Lower leg skin (tissue), 4 donors: ENCODE measurements at regions not wholly inside any gene's neighbourhood (a gene's known extent, or its start where the extent isn't known, plus 50 kb on each side); places are given as distances from the start of the nearest gene placed in this dataset.
"Not testable (repeated sequence)": the region's sequence is repeated elsewhere in the genome, so short reads cannot be mapped to it uniquely, and the experiment has no call there.

ENCODE experiments used
- DNase-seq, 2 donors: peaks; one replicate each; pipeline ENCODE4 v3.0.0-alpha.2; 2019; ENCODE audit warnings: low spot score in 2 of 2
- H3K4me3 ChIP-seq: fragments of 200-600 bp; sonication (generic); 2 replicates; pipeline ENCODE4 v1.5.1; 2017; ENCODE audit warnings: mild to moderate bottlenecking, low read depth; ENCODE audit not compliant: poor library complexity, severe bottlenecking
- POLR2A ChIP-seq, 2 donors: fragments of 450-650 bp; IDR thresholded peaks; one replicate each; pipeline ENCODE4 v1.6.1; 2016 to 2017; ENCODE audit warnings: antibody characterized with exemption in 2 of 2, mild to moderate bottlenecking in 1 of 2, moderate library complexity in 1 of 2
- WGBS, 2 donors: methylation state at CpG; one replicate each; pipeline ENCODE4 v1.1.5; 2018; 5-methylcytosine and 5-hydroxymethylcytosine counted together
- intact Hi-C: fragments of 100-400 bp; cut with DNase I; formaldehyde crosslinking; loops from one replicate; pipeline ENCODE4 v1.15.0; 2023; ENCODE audit warnings: low total_unique reads
- TF ChIP-seq, protein P1 (sequence below), 3 donors: fragments of 450-650 bp; IDR thresholded peaks; one replicate each; pipeline ENCODE4 v1.5.1; 2016; ENCODE audit warnings: antibody characterized with exemption in 3 of 3, mild to moderate bottlenecking in 3 of 3, moderate library complexity in 2 of 3

DNA sequence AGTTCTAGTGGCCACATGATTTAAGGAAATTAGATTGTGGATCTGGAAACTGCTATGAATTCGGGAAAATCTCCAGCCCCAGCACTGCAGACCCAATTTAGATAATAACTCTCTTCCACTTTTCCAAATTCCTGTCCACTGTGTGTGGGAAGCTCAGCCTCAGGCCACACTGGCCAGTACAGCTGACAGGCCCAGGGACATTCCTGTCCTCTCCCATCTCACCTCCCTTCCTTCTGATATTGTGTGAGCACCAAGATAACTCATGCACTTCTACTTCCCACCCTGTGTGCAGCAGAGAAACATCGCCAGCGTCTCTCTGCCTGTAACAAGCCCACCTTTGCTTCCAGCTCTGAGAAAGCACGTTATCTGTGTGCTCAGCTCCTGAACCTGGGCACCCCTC, 145.1 kb upstream of the RREB1 start:
- TF ChIP-seq POLR2A (IDR thresholded peaks at IDR 0.05): no peak
- TF ChIP-seq, protein P1, sequence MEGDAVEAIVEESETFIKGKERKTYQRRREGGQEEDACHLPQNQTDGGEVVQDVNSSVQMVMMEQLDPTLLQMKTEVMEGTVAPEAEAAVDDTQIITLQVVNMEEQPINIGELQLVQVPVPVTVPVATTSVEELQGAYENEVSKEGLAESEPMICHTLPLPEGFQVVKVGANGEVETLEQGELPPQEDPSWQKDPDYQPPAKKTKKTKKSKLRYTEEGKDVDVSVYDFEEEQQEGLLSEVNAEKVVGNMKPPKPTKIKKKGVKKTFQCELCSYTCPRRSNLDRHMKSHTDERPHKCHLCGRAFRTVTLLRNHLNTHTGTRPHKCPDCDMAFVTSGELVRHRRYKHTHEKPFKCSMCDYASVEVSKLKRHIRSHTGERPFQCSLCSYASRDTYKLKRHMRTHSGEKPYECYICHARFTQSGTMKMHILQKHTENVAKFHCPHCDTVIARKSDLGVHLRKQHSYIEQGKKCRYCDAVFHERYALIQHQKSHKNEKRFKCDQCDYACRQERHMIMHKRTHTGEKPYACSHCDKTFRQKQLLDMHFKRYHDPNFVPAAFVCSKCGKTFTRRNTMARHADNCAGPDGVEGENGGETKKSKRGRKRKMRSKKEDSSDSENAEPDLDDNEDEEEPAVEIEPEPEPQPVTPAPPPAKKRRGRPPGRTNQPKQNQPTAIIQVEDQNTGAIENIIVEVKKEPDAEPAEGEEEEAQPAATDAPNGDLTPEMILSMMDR (IDR thresholded peaks at IDR 0.05): no peak

DNA sequence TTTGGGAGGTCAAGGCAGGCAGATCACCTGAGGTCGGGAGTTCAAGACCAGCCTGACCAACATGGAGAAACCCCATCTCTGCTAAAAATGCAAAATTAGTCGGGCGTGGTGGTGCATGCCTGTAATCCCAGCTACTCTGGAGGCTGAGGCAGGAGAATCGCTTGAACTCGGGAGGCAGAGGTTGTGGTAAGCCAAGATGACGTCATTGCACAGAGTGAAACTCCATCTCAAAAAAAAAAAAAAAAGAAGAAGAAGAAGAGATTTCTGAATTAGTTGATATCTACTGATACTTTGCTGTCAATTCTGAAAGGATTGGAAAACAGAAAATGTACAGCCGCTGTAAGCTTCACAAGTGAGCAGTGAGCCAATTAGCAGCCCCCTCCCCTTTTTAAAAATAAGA, 144.4 kb upstream of the RREB1 start:
- intact Hi-C loops, DNase-seq, H3K4me3 ChIP-seq: not testable (repeated sequence)
- WGBS, 2 donors: 79 to 80% methylated on average over 7 of the region's 7 CpGs

More for the DNA sequence above, 145.1 kb upstream of the RREB1 start:
- DNase-seq: no peak
- no peak overlapping the region for H3K4me3 ChIP-seq
- 83 to 92% methylated on average over 4 of the region's 4 CpGs for WGBS, 2 donors
- intact Hi-C loops: no loop called here

DNA sequence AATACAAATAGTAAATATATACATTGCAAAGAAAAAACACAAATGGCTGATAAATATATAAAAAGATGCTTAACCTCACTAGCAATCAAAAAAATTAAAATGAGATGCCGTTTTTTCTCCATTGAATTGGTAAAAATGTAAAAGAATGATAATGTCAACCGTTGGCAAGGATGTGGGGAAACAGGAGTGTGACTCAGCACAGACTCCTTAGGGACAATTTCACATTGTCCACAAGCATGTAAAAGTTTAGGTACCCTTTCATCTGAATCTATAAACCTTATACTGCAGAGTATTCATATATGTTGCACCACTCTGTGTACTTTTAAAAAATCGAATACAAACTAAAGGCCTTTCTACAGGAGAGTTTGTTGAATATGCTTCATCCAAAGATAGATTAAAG, 143.1 kb upstream of the RREB1 start:
- DNase-seq: no peak
- intact Hi-C loops: no loop called here
- no peak for TF ChIP-seq POLR2A (IDR thresholded peaks at IDR 0.05)
- TF ChIP-seq, protein P1 (IDR thresholded peaks at IDR 0.05): no peak
- H3K4me3 ChIP-seq: no peak overlapping the region
- 68 to 81% methylated on average over 3 of the region's 3 CpGs for WGBS, 2 donors

DNA sequence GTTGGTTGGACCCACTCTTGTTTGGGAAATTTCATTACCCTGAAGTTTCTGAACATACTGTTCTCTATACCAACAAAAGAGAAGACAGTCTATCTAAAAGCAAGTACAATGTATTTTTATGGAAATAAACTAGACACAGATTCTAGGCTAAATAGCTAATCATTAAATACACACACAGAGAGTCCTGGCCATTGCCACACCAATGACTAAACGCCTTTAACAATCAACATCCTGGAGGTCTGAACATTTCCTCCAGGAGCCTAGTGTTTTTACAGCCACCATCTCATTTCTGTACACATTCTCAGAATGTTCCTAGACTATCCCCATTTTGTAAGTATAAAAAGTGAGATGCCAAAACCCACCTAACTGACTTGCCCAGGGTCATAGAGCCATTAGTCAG, 141.6 kb upstream of the RREB1 start:
- DNase-seq: no peak
- intact Hi-C loops: no loop called here
- TF ChIP-seq, protein P1 (IDR thresholded peaks at IDR 0.05): no peak
- no peak for TF ChIP-seq POLR2A (IDR thresholded peaks at IDR 0.05)
- no peak overlapping the region for H3K4me3 ChIP-seq
- WGBS, 2 donors: 78 to 86% methylated on average over 1 of the region's 1 CpG

DNA sequence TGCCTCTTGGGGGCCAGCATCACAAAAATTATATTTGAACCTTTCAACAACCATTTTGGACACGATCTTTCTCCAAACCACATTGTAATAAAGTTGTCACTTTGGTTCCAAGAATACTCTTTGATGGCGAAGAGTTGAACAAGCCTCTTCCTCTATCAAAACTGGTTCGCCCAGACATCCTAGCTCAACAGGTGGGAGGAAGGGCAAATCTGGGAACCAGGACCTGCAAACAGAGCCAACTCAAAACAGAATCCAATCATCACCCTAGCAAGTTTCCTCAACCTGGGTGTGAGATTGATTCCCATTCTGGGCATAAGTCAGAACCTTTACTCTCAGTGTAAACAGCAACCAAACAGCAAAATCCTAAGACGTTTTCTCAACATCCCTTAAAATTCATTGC, 141.2 kb upstream of the RREB1 start:
- H3K4me3 ChIP-seq: no peak overlapping the region
- intact Hi-C loops: no loop called here
- TF ChIP-seq, protein P1 (IDR thresholded peaks at IDR 0.05): no peak
- TF ChIP-seq POLR2A (IDR thresholded peaks at IDR 0.05): no peak
- no peak for DNase-seq
- WGBS, 2 donors: 55 to 69% methylated on average over 4 of the region's 4 CpGs

DNA sequence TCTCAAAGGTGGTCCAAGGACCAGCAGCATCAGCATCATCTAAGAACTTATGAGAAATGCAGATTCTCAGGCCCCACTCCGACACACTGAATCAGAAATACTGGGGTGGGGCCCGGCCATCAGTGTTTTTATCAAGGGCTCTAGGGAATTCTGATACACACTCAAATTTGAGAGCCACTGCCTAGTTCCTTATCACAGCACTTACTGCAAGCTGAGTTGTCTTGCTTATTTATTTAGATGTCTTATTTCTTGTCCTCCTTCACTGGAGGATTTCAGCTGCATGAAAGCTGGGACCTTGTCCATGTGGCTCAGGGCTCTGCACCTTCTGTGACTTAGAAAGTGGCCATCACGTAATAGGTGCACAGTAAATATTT, 139.4 kb upstream of the RREB1 start:
- DNase-seq: no peak
- H3K4me3 ChIP-seq: no peak overlapping the region
- 95 to 97% methylated on average over 3 of the region's 3 CpGs for WGBS, 2 donors
- TF ChIP-seq, protein P1 (IDR thresholded peaks at IDR 0.05): no peak
- TF ChIP-seq POLR2A (IDR thresholded peaks at IDR 0.05): no peak
- intact Hi-C loops: no loop called here
